Ishikawa (cell line): ENCODE measurements at regions not wholly inside any gene's neighbourhood (a gene's known extent, or its start where the extent isn't known, plus 50 kb on each side); places are given as distances from the start of the nearest gene placed in this dataset.

ENCODE experiments used
- CEBPB ChIP-seq: IDR thresholded peaks from 2 replicates; pipeline ENCODE4 v1.6.1; 2012
- CREB1 ChIP-seq: IDR thresholded peaks from 2 replicates; pipeline ENCODE4 v1.6.1; 2012; ENCODE audit warnings: low read depth
- EGR1 ChIP-seq: IDR thresholded peaks from 2 replicates; pipeline ENCODE4 v1.6.1; 2012
- EP300 ChIP-seq: IDR thresholded peaks from 2 replicates; pipeline ENCODE4 v1.6.1; 2012; ENCODE audit warnings: borderline replicate concordance
- FOXM1 ChIP-seq: IDR thresholded peaks from 2 replicates; pipeline ENCODE4 v1.6.1; 2012; ENCODE audit warnings: low read depth, borderline replicate concordance
- NFIC ChIP-seq: IDR thresholded peaks from 2 replicates; pipeline ENCODE4 v1.6.1; 2012
- RAD21 ChIP-seq: IDR thresholded peaks from 2 replicates; pipeline ENCODE4 v1.6.1; 2012; ENCODE audit warnings: low read depth
- REST ChIP-seq: IDR thresholded peaks from 2 replicates; pipeline ENCODE4 v1.6.1; 2012; ENCODE audit warnings: low read depth, mild to moderate bottlenecking
- TAF1 ChIP-seq: IDR thresholded peaks from 2 replicates; pipeline ENCODE4 v1.6.1; 2012; ENCODE audit warnings: low read depth, mild to moderate bottlenecking
- TCF12 ChIP-seq: IDR thresholded peaks from 2 replicates; pipeline ENCODE4 v1.6.1; 2012; ENCODE audit warnings: low read depth
- TEAD4 ChIP-seq: IDR thresholded peaks from 2 replicates; pipeline ENCODE4 v1.6.1; 2012
- USF1 ChIP-seq: IDR thresholded peaks from 2 replicates; pipeline ENCODE4 v1.6.1; 2012
- YY1 ChIP-seq: IDR thresholded peaks from 2 replicates; pipeline ENCODE4 v1.6.1; 2012; ENCODE audit warnings: low read depth
- ZBTB7A ChIP-seq: IDR thresholded peaks from 2 replicates; pipeline ENCODE4 v1.6.1; 2012; ENCODE audit warnings: low read depth
- TF ChIP-seq, protein P1 (sequence below): IDR thresholded peaks from 2 replicates; pipeline ENCODE4 v1.6.1; 2012

DNA sequence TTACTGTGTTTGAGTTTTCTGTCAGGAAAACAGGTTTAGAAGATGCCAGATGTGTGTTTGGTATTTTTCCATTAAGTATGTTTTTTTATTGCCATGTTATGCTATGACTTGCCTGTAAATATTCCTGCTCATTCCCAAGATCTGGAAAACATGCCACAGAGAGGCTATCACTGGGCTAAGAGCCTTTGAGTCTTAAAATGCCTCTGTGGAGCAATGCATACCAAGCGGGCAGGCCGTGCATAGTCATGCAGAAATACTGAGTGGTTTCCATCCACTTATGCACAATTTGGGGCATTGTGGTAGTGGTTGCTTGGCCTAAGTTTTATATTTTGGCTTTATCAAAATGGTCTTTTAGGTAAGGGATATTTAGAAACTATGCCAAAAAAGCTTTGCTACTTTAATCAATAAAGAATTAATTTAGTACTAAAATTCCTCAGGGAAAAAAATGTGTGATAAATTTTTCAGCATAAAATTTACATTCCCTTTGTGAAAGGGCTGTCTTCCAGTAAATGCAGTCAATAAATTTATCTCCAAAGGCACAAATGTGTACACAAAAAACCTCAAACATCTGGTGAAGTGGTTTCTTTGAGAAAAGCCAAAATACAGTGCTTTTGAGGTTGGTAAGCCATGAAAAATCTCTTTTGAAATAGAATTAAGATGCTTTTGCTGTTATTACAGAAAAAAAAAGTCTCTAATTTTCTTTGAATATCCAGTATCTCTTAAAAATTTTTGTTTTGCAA is 341.3 kb upstream of the FBXO33 start:
- TF ChIP-seq FOXM1 = no peak
- TF ChIP-seq NFIC = no peak
- no peak for TF ChIP-seq TCF12
- no peak for TF ChIP-seq CEBPB
- TF ChIP-seq, protein P1, sequence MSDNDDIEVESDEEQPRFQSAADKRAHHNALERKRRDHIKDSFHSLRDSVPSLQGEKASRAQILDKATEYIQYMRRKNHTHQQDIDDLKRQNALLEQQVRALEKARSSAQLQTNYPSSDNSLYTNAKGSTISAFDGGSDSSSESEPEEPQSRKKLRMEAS = no peak
- TF ChIP-seq USF1 = no peak
- no peak for TF ChIP-seq ZBTB7A
- TF ChIP-seq RAD21 = no peak
- no peak for TF ChIP-seq EGR1
- TF ChIP-seq YY1 = no peak
- TF ChIP-seq CREB1 = no peak
- no peak for TF ChIP-seq EP300
- TF ChIP-seq TAF1 = no peak
- TF ChIP-seq REST = no peak
- TF ChIP-seq TEAD4 = no peak

GRCh38 chr14:39772627-39773026 is 340.4 kb upstream of the FBXO33 start:
- no peak for TF ChIP-seq ZBTB7A
- TF ChIP-seq TCF12 = no peak
- TF ChIP-seq, protein P1 = no peak
- no peak for TF ChIP-seq EGR1
- no peak for TF ChIP-seq FOXM1
- TF ChIP-seq USF1 = no peak
- TF ChIP-seq CEBPB = no peak
- no peak for TF ChIP-seq EP300
- TF ChIP-seq TEAD4 = no peak
- TF ChIP-seq YY1 = no peak
- TF ChIP-seq REST = no peak
- no peak for TF ChIP-seq RAD21
- no peak for TF ChIP-seq CREB1
- no peak for TF ChIP-seq NFIC
- no peak for TF ChIP-seq TAF1

- no peak for TF ChIP-seq FOXM1
- TF ChIP-seq NFIC = no peak
- no peak for TF ChIP-seq EGR1
- no peak for TF ChIP-seq CEBPB
- TF ChIP-seq TCF12 = no peak
- no peak for TF ChIP-seq USF1
- TF ChIP-seq CREB1 = no peak
- no peak for TF ChIP-seq YY1
- no peak for TF ChIP-seq TAF1
- TF ChIP-seq, protein P1 = no peak
- TF ChIP-seq REST = no peak
- no peak for TF ChIP-seq EP300
- no peak for TF ChIP-seq ZBTB7A
- no peak for TF ChIP-seq RAD21
- TF ChIP-seq TEAD4 = no peak
These were observed 336.4 kb upstream of the FBXO33 start for GRCh38 chr14:39768589-39768988.
